ENCODE measurements at regions not wholly inside any gene's neighbourhood (a gene's known extent, or its start where the extent isn't known, plus 50 kb on each side); places are given as distances from the start of the nearest gene placed in this dataset.
"Not testable (repeated sequence)": the region's sequence is repeated elsewhere in the genome, so short reads cannot be mapped to it uniquely, and the experiment has no call there.

GRCh38 chr1:233723387-233723786, 109.5 kb downstream of the KCNK1 start:
- no peaks in the 10 kb centered on the region for H3K36me3 ChIP-seq (ENCODE audit: control insufficient read depth in 2 of 2, insufficient read depth in 2 of 2, low read length in 1 of 2)
- DNase-seq (ENCODE audit: low read depth, low spot score) (no peak), FAIRE-seq (no peak), ATAC-seq (no peak)
- TF ChIP-seq LARP7 (IDR thresholded peaks at IDR 0.05) = no peak
- TF ChIP-seq SREBF2 (IDR thresholded peaks at IDR 0.05; ENCODE audit: low read length) = no peak
- in situ Hi-C loops (cut with MboI) (no loop called here), intact Hi-C loops (cut with micrococcal nuclease; ENCODE audit: unreplicated experiment) (no loop called here)
- ChIA-PET SMC1A (ENCODE audit: uncharacterized antibody, unreplicated experiment) (interaction anchor here (0.8 to 2.4 kb wide), 6 partner anchors 9 to 243 kb away, joined by 3 to 6 read pairs (median 4); no protein-coding TSS in a partner anchor), CTCF (interaction anchor here (0.6 to 0.7 kb wide), 3 partner anchors 14 to 1414 kb away, joined by 3 to 6 read pairs (median 4); no protein-coding TSS in a partner anchor), POLR2A (no interaction called here), RAD21 (ENCODE audit: unreplicated experiment) (no interaction called here)
- no peak overlapping the region for H3K4me2 ChIP-seq (ENCODE audit: control insufficient read depth, insufficient read depth)
- H3K9ac ChIP-seq (ENCODE audit: control insufficient read depth, insufficient read depth, low read length) = no peak overlapping the region
- no peaks in the 10 kb centered on the region; the same call in 2 of the 3 replicates for H3K9me3 ChIP-seq (replicated peaks; ENCODE audit: control insufficient read depth, insufficient read depth, low read length)
- H3K4me3 ChIP-seq = no peak overlapping the region
- WGBS (ENCODE audit: insufficient coverage, insufficient replicate concordance, low lambda C conversion rate, missing lambda C conversion rate) = 48% methylated on average over 6 of the region's 6 CpGs
- H3K27ac ChIP-seq (ENCODE audit: control insufficient read depth, insufficient read depth) = no peak overlapping the region
- H3K79me2 ChIP-seq (ENCODE audit: control insufficient read depth, insufficient read depth, low read length) = no peaks in the 10 kb centered on the region
- BruUV-seq (replicated peaks) = no TSS peak
- no peaks in the 10 kb centered on the region for H3K4me1 ChIP-seq (ENCODE audit: control insufficient read depth, insufficient read depth, low read length)
- H3K27me3 ChIP-seq (replicated peaks in 1 of 2; ENCODE audit: control insufficient read depth in 2 of 2, insufficient read depth in 2 of 2, low read length in 1 of 2) = no peaks in the 10 kb centered on the region
- H4K20me1 ChIP-seq (ENCODE audit: control insufficient read depth, insufficient read depth) = no peaks in the 10 kb centered on the region
- H2AFZ ChIP-seq (ENCODE audit: control insufficient read depth, low read depth, low read length) = no peak overlapping the region

- SMC1A ChIA-PET (ENCODE audit: uncharacterized antibody, unreplicated experiment) = interaction anchor here (1.4 to 2.4 kb wide), 2 partner anchors 45 to 244 kb away, joined by 3 to 5 read pairs; no protein-coding TSS in a partner anchor
- CTCF ChIA-PET = interaction anchor here (1.3 kb wide), 1 partner anchor 283 kb away, joined by 3 read pairs; no protein-coding TSS in a partner anchor
- ATAC-seq; RAD21 ChIA-PET (ENCODE audit: unreplicated experiment); H2AFZ ChIP-seq (ENCODE audit: control insufficient read depth, low read depth, low read length); H4K20me1 ChIP-seq (ENCODE audit: control insufficient read depth, insufficient read depth); H3K9ac ChIP-seq (ENCODE audit: control insufficient read depth, insufficient read depth, low read length); intact Hi-C loops (cut with micrococcal nuclease; ENCODE audit: unreplicated experiment); H3K36me3 ChIP-seq (ENCODE audit: control insufficient read depth in 2 of 2, insufficient read depth in 2 of 2, low read length in 1 of 2); H3K27ac ChIP-seq (ENCODE audit: control insufficient read depth, insufficient read depth); H3K9me3 ChIP-seq (replicated peaks; ENCODE audit: control insufficient read depth, insufficient read depth, low read length); H3K4me2 ChIP-seq (ENCODE audit: control insufficient read depth, insufficient read depth); DNase-seq (ENCODE audit: low read depth, low spot score); in situ Hi-C loops (cut with MboI); H3K4me3 ChIP-seq; POLR2A ChIA-PET; H3K27me3 ChIP-seq (replicated peaks in 1 of 2; ENCODE audit: control insufficient read depth in 2 of 2, insufficient read depth in 2 of 2, low read length in 1 of 2); H3K79me2 ChIP-seq (ENCODE audit: control insufficient read depth, insufficient read depth, low read length); FAIRE-seq; H3K4me1 ChIP-seq (ENCODE audit: control insufficient read depth, insufficient read depth, low read length); BruUV-seq (replicated peaks): not testable (repeated sequence)
- 81% methylated on average over 10 of the region's 10 CpGs for WGBS (ENCODE audit: insufficient coverage, insufficient replicate concordance, low lambda C conversion rate, missing lambda C conversion rate)
- TF ChIP-seq NFYB (IDR thresholded peaks at IDR 0.05; ENCODE audit: insufficient read depth, low read depth, low read length) = 0 out of 2 replicates have a peak, but pooled peaks have one; percentile 42
Observed at GRCh38 chr1:233724131-233724631, 110.3 kb downstream of the KCNK1 start.

Measured in GM12878 (cell line).